Activated CD8-positive, alpha-beta memory T cell treated with anti-CD3 and anti-CD28 coated beads for 36 hours (primary cell): ENCODE measurements at regions not wholly inside any gene's neighbourhood (a gene's known extent, or its start where the extent isn't known, plus 50 kb on each side); places are given as distances from the start of the nearest gene placed in this dataset.

Experiments
- CTCF ChIA-PET: fragments of 350-600 bp; sonication (Branson Sonifier 250); formaldehyde crosslinking; loops from one replicate; lab custom pipeline; 2021; ENCODE audit warnings: antibody characterized with exemption; lab: Charles Lee
- POLR2A ChIA-PET: fragments of 350-600 bp; sonication (Branson Sonifier 250); formaldehyde crosslinking; loops from one replicate; lab custom pipeline; 2021; ENCODE audit warnings: antibody characterized with exemption; lab: Charles Lee

DNA sequence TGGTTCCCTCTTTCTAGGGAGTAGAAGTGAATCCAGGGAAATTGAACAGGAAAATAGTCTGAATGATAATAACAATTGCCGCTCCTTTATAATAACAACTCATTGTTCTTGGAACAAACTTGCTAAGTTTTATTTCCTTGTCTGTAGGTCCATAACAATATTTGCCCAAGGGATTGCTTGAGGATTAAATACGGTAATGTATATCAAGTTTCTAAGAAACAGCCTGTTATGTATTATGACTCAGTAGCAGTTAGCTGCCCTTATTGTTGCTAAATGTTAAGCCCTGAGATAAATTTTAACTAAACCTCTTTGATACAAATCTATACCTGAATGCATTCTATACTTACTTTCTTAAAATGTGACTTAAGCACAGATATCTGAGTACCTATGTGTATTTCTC, 215.9 kb upstream of the AADAT start:
- ChIA-PET POLR2A (no interaction called here), CTCF (no interaction called here)

DNA sequence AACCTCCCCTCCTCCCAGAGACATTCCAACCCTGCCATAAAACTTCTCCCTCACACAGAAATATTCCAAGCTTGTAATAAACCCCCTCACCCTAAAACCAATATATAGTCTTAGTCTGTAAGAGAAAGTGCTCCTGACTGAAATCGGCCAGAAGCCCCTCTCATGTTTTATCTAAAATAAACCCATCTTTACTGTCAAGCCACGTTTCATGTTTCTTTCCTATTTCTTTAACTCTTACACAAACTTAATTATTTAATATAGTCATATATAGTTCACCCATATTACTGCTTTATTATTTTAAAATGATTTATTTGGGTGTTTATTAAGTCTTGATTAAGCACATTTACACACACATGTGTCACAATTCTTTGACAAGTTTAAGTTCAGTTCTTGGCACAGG, 191.3 kb upstream of the AADAT start:
- CTCF ChIA-PET = no interaction called here
- POLR2A ChIA-PET = no interaction called here

DNA sequence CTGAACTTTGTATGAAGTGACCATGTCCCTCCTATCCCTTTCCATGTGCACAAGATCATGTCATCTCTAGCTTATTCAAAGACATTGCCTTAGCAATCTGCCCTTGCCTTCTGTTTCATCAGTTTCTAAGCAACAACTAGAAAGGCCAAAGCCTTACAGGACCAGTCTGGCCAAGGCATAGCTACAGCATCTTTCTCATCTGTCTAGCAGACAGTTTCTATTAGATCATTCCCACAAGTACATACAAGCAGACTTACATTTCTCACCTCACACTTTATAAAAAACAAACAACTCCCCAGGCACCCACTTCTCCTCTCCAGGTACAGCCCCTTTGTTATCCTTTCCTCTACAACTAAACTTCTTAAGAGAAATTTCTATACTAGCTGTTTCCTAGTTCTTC, 188.7 kb upstream of the AADAT start:
- CTCF ChIA-PET = no interaction called here
- POLR2A ChIA-PET = no interaction called here

DNA sequence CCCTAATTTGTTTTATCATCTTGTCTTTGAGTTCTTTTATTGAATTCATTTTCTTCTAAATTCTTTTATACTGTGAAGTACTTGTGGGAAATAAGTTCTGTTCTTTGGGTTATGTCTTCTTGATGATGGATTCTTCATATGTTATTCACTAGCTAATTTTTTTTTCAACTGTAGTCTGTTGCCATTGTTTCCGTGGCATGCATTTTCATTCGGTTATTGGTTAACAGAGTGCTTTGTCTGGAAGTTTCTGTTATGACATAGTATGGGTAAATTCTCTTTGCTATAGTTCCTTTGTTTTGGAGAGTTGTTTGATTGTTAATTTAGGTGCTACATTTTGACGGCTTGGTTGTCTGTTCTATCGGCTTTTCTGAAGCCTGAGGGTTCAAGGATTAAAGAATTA, 184.9 kb upstream of the AADAT start:
- POLR2A ChIA-PET = no interaction called here
- CTCF ChIA-PET = no interaction called here

DNA sequence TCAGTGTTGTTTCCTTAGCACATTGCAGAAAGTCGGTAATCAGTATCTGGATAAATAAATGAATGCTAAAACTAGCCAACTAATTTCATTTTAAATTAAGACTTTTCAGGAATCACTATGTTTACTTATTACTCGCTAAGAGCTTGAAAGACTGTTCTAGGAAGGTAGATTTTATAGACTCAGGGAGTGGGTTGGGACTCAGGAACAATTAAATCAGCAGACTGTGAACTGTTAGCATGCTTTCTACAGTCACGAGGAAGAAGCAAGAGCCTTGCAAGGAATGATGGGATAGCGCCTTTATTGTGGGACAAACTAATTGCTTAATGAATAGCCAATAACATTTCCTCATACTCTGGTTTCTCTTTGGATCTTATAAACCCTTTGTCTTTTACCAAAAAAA, 183.2 kb upstream of the AADAT start:
- CTCF ChIA-PET = interaction anchor here (0.6 kb wide), 1 partner anchor 391 kb away, joined by 3 read pairs; no protein-coding TSS in a partner anchor
- POLR2A ChIA-PET = no interaction called here

DNA sequence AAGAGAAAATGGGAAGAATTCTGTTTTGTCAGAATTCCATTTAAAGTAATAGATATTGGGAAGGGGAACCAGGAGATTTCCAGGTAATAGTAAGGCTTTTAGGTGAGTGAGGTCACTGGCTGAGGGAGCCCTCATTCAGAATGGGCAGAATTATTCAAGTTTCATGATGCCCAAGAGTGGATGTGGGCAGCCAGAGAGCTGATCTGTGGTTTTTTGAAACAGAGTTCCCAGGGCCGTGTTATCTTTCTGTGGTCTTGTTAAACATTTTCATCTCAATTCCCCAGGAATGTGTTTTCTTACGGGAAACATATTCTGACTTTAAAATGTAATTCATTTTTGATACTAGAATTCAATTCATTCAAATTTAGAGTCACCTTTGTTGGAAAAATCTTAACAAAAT, 182.0 kb upstream of the AADAT start:
- ChIA-PET POLR2A (no interaction called here), CTCF (no interaction called here)

DNA sequence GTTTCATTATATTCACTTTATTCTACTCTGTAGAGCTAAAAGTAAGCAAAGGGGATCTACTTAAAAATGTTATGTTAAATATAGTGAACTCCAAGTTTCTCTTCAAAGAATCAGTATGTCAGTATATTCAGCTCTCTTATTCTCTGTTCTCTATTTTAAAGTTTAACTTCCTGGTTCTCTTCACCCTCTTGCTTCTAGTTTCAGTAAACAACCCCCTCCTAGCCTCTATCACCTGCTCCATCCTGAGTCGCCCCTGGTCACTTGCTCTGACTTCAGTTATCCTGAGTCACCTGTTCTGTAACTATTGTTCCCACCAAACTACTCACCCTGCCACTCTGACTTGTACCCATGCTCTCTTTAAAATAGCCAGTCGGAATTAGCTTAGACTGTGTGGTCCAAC, 180.9 kb upstream of the AADAT start:
- POLR2A ChIA-PET = no interaction called here
- CTCF ChIA-PET = no interaction called here

DNA sequence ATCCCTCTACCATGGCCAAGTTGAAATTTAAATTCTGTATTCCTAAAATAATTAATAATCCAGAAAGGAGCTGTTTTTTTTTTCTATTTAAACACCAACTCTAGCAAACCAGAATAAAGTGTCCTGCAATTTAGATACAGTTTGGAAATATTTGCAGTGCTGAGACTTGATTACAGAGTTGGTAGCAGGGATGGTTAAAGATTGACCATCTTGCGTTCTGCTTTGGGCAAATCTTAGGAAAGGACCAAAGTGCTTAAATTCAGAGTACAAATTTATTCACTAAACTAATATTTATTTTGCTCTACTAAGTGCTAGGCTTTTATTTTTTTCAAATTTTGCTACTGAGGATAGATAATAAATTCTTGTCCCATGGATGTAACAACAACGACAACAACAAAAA, 180.2 kb upstream of the AADAT start:
- ChIA-PET POLR2A (no interaction called here), CTCF (interaction anchor here (1.0 kb wide), 1 partner anchor 11 kb away, joined by 3 read pairs; no protein-coding TSS in a partner anchor)

DNA sequence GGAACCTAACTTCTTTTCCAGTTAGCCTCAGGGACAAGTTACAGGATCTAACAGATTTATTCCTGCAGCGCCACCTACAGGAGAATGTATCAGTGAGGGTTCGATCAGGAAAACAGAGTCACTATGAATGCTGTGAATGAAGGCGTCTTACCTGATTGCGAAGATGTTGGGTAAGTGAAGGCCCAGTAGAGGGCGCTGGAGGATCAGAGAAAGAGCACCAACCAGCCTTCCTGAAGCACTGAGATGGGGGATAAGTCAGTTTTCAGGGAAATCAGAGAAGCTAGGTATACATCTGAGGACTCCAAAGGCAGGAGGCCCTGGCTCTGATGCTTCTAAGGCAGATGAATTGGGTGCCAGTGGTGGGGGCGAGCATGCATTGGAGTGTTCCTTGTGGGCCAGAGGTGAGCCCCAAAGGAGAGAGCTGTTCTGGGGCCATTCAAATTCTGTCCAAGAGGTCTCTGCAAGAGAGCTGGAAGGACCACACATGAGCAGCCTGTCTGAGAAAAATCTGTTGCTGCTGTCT, 169.9 kb upstream of the AADAT start:
- POLR2A ChIA-PET = no interaction called here
- CTCF ChIA-PET = interaction anchor here (1.0 kb wide), 1 partner anchor 10 kb away, joined by 3 read pairs; no protein-coding TSS in a partner anchor

DNA sequence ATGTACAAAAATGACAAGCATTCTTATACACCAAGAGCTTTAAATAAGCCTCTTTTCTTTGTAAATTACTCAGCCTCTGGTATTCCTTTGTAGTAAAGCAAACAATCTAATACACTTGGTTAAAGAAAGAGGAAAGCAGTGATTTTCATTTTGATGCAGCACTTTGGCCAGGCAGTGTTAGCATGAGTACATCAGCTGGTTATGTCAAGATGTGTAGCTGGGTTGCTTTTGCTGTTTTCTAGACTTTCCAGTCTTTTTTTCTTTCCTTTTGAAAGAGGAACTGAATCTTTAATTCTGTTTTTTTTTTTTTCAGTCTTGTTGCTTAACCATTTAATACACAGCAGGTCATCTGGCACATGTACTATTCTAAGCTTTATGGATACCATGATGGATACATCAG, 167.1 kb upstream of the AADAT start:
- POLR2A ChIA-PET = no interaction called here
- CTCF ChIA-PET = no interaction called here

DNA sequence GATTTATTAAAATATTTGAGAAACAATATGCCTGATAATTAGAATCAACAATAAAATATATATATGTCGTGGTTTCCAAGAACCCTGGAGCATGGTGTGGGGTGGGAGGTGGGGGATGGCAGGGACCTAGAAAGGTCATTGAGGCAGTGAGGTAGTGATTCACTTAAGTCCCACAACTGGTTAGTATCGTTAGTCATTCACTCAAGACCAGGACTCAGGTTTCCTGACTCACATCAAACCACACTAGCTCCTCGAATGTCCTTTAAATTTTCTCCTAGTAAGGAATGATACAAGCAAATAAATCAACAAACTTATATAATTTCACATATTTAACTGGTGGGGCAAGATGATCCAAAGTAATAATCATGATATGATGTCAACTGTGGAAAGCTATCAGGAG, 158.8 kb upstream of the AADAT start:
- ChIA-PET CTCF (no interaction called here), POLR2A (no interaction called here)

DNA sequence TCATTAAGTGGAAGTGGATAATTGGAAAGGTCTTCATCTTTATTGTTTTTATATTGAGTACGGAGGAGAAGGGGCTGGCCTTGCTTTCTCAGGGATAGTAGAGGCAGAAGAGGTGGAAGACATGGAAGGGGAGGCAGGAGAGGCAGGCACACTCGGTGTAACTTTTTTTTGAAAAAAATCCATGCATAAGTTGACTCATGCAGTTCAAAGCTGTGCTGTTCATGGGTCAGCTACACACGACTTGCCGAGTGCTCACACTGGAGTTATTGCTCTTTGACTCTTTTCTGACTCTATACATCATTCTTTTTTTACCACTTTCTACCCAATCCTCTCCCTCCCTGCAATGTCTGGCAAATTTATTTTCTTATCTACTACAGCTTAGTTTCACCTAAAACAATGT, 158.3 kb upstream of the AADAT start:
- POLR2A ChIA-PET = no interaction called here
- CTCF ChIA-PET = no interaction called here

DNA sequence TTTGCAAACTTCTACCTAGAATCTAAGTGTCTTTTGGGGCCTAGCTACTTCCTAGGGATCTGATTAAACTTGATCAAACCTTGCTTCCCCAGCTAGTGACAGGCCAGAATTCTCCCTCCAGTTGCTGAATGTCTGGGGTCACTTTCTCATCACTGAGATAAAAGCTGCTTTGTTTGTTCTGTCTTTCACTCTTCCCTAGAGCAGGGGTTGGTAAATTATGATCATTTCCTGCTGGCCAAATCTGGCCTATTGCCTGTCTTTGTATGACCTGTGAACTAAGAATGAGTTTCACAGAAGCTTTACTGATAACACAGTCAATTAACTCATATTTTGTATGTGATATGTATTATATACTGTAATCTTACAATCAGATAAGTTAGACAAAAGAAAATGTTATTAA, 157.8 kb upstream of the AADAT start:
- ChIA-PET CTCF (no interaction called here), POLR2A (no interaction called here)

DNA sequence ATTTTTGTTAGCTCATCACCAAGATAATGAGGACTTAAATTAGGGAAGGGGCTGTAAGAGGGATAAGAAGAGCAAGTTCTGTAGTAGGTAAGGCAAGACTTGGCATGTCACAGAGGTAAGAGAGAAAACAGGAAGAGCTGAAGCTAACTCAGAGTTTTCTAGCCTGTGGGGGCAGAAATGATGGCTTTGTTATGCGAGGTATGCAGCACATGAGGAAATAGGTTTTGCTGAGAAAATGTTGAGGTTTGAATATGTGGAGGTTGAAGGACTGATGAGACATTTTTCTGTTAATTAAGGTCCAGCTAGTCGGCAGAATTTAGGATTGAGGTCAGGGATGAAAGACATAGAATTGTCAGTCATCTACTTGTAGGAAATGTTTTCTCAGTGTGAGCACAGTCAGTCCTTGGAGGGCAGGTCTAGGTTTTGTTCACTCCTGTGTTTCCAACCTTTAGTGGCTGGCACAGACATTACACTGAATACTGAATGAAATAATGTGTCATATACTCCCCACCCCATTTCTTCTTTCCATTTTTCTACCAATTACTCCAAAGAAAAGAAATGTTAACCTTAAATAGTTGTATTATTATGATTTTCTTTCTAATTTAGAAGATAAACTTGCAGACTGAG, 154.0 kb upstream of the AADAT start:
- CTCF ChIA-PET = no interaction called here
- POLR2A ChIA-PET = no interaction called here

DNA sequence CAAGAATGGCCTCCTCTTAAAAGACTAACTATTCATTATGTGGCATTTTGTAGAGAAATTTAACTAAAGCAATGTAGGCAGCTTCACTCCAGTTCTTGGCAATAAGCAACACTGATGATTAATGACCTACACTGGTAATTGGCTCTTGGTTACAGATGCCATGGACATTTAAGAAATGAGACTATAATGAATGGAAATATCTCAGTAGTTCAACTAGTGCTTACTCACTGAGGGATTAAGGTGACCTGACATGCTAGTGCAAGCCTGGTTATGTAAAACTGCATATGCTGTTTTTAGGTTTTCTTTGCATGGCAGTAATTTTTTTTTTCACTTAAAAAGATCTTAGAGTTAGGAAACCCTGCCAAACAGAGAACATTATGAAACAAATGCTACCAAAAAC, 152.7 kb upstream of the AADAT start:
- CTCF ChIA-PET = no interaction called here
- POLR2A ChIA-PET = no interaction called here

DNA sequence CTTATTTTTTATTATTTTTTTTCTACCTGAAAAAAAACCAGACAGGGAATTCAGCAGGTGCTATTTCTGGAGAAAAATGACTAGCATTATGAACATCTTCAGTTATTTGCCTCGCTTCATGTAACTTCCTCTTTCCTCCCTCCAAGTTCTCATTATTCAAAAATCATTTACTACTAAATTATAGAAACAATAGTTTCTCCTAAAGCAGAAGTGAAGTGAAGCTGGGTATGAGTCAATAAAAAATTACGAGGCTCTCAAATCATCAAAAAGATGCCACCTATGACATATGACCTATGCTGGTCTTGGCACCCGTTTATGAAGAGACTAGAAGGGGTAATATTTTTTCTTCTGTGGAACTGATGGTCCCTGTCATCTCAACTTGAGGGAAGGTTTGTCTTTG, 145.0 kb upstream of the AADAT start:
- POLR2A ChIA-PET = no interaction called here
- CTCF ChIA-PET = no interaction called here

DNA sequence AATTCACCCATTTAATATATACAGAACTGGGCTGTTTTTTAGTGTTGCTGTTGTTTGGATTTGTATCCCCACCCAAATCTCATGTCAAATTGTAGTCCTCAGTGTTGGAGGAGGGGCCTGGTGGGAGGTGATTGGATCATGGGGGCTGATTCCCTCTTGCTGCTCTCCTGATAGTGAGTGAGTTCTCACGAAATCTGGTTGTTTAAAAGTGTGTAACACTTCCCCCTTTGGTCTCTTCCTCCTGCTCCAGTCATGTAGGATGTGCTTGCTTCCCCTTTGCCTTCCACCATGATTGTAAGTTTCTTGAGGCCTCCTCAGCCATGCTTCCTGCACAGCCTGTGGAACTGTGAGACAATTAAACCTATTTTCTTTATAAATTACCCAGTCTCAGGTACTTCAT, 141.6 kb upstream of the AADAT start:
- ChIA-PET CTCF (no interaction called here), POLR2A (no interaction called here)

DNA sequence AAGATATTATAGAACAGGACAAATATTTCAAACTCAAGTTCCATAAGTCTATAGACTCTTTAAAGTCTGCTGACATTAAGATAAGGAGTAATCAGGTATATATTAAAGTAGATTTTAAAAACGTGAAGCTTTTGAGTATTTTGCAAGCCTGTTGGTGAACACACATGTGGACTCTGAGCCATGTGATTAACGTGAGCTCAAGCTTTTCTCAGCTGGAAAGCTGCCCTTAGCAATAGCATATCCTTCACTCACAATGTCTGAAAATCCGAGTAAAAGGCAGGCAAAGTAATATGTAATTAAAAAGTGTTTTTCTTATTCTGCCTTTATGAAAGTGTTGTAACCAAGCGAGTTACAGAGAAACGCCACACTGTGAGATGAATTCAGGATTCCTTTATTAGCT, 140.5 kb upstream of the AADAT start:
- CTCF ChIA-PET = no interaction called here

DNA sequence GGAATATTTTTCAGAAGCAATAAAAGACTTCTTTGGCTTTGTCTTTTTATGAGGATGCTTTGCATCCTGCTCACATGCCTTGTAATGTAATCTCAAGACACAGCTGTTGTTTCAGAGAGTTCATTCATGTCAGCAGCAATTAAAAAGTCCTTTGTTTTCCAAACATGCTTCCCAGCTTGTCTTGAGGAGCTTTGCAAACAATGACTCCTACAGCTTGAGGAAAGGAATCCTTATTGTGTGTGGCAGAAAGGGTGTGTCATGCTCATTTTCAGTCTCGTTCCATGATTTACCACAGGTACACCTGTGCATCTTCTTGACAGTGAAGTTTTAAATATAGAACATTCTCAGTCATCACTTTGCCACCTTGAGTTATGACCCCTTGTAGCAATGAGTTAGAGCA, 139.2 kb upstream of the AADAT start:
- ChIA-PET POLR2A (no interaction called here), CTCF (no interaction called here)

More for the DNA sequence above, 140.5 kb upstream of the AADAT start:
- POLR2A ChIA-PET = no interaction called here

DNA sequence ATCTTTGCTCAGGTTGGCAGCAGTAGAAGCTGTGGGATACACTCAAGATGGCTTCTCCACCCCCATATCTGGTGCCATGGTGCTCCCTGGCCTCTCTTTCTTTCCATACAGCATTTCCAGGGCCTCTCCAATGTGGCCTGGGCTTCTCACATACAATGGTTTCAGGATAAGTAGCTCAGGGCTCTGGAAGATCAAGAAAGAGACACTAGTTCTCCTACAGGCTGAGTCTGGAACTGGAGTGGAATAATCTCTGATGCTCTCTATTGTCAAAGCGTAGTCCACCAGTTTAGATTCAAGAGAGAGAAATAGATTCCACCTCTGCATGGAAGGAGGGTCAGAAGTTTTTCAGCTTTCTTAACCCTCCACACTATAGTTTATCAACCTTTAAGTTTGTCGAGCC, 138.2 kb upstream of the AADAT start:
- ChIA-PET POLR2A (no interaction called here), CTCF (no interaction called here)

DNA sequence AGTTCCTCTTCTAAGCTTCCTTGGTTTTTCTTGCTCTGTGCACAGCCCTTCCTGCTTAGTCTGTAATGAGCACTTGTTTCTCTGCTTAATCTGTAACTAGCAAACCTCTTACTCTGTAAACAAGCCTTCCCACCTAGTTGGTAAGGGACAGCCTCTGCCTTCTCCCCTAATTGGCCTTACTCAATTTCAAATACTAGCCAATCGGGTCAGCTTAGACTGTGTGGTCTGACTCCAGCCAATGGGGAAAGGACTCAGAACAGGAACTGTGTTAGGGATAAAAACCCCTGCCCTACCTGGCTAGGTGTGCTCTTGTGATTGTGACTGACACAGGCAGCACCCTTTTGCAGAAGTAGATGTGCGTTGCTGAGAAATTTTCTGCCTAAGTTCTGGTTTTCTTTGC, 136.5 kb upstream of the AADAT start:
- ChIA-PET POLR2A (no interaction called here), CTCF (no interaction called here)

DNA sequence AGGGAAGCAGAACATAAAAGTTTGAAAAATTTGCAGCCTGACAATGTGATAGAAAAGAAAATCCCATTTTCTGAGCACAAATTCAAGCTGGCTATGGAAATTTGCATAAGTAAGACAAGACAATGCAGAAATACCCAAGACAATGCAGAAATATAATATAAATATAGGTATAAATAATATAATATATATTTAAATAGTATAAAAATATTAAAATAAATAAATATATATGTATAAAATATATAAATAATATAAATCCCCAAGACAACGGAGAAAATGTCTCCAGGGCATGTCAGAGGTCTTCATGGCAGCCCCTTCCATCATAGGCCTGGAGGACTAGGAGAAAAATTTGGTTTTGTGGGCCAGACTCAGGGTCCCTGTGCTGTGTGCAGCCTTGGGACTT, 125.0 kb upstream of the AADAT start:
- POLR2A ChIA-PET = no interaction called here
- CTCF ChIA-PET = no interaction called here
